GM18868 (cell line): ENCODE measurements at regions not wholly inside any gene's neighbourhood (a gene's known extent, or its start where the extent isn't known, plus 50 kb on each side); places are given as distances from the start of the nearest gene placed in this dataset.
"Not testable (repeated sequence)": the region's sequence is repeated elsewhere in the genome, so short reads cannot be mapped to it uniquely, and the experiment has no call there.

Source experiments
- ATAC-seq: cut with Tn5 transposase; IDR thresholded peaks from one replicate; pipeline ENCODE4 v1.9.1; 2021; ENCODE audit warnings: mild to moderate bottlenecking, moderate library complexity; ENCODE audit not compliant: unreplicated experiment

GRCh38 chr20:55103188-55103587 is 627.8 kb downstream of the DOK5 start:
- ATAC-seq = no peak

- ATAC-seq = no peak
Measured at GRCh38 chr20:55099251-55099650, 623.9 kb downstream of the DOK5 start.

GRCh38 chr20:55097621-55098020 is 622.2 kb downstream of the DOK5 start:
- no peak for ATAC-seq

GRCh38 chr20:55095745-55096400 is 620.5 kb downstream of the DOK5 start:
- no peak for ATAC-seq

GRCh38 chr20:55094353-55094861 is 619.0 kb downstream of the DOK5 start:
- ATAC-seq = no peak

- ATAC-seq = no peak
Measured at GRCh38 chr20:55090286-55090685, 614.9 kb downstream of the DOK5 start.

- no peak for ATAC-seq
Measured at GRCh38 chr20:55086421-55086820, 611.0 kb downstream of the DOK5 start.

- no peak for ATAC-seq
Measured at GRCh38 chr20:55079917-55080316, 604.5 kb downstream of the DOK5 start.

GRCh38 chr20:55074266-55074840 is 599.0 kb downstream of the DOK5 start:
- not testable (repeated sequence) for ATAC-seq

- no peak for ATAC-seq
Measured at GRCh38 chr20:55070001-55070400, 594.6 kb downstream of the DOK5 start.

- no peak for ATAC-seq
Measured at GRCh38 chr20:55067158-55067825, 591.9 kb downstream of the DOK5 start.

- ATAC-seq = no peak
Measured at GRCh38 chr20:55058938-55059337, 583.5 kb downstream of the DOK5 start.

GRCh38 chr20:55057779-55058415 is 582.5 kb downstream of the DOK5 start:
- no peak for ATAC-seq

- ATAC-seq = no peak
Measured at GRCh38 chr20:55054453-55054852, 579.1 kb downstream of the DOK5 start.

- ATAC-seq = no peak
Measured at GRCh38 chr20:55053389-55053788, 578.0 kb downstream of the DOK5 start.

GRCh38 chr20:55052459-55052858 is 577.1 kb downstream of the DOK5 start:
- ATAC-seq = no peak

- no peak for ATAC-seq
Measured at GRCh38 chr20:55038684-55039083, 563.3 kb downstream of the DOK5 start.

- ATAC-seq = no peak
Measured at GRCh38 chr20:55031971-55032370, 556.6 kb downstream of the DOK5 start.

GRCh38 chr20:55014766-55015165 is 539.4 kb downstream of the DOK5 start:
- no peak for ATAC-seq

- no peak for ATAC-seq
Measured at GRCh38 chr20:55010761-55011160, 535.4 kb downstream of the DOK5 start.

GRCh38 chr20:55009066-55009465 is 533.7 kb downstream of the DOK5 start:
- ATAC-seq = no peak

- no peak for ATAC-seq
Measured at GRCh38 chr20:55004044-55004443, 528.7 kb downstream of the DOK5 start.
